AG04450 (cell line): ENCODE measurements at regions not wholly inside any gene's neighbourhood (a gene's known extent, or its start where the extent isn't known, plus 50 kb on each side); places are given as distances from the start of the nearest gene placed in this dataset.
"Not testable (repeated sequence)": the region's sequence is repeated elsewhere in the genome, so short reads cannot be mapped to it uniquely, and the experiment has no call there.

Experiments used
- CTCF ChIA-PET: fragments of 300-600, 350-600 bp; formaldehyde crosslinking; extraction: SDS; loops from one replicate; lab custom pipeline; 2022; ENCODE audit warnings: antibody characterized with exemption, inconsistent platforms; lab: Charles Lee
- POLR2A ChIA-PET: fragments of 350-600 bp; formaldehyde crosslinking; extraction: SDS; loops from one replicate; lab custom pipeline; 2021; ENCODE audit warnings: antibody characterized with exemption, inconsistent platforms; lab: Yijun Ruan, JAX
- DNase-seq: peaks from one replicate; pipeline ENCODE4 v3.0.0-alpha.2; 2011; ENCODE audit warnings: low read depth, low spot score
- H3K27ac ChIP-seq: one replicate; pipeline ENCODE4 v1.5.1; 2012; ENCODE audit warnings: low read depth, low read length, control low read depth
- H3K27me3 ChIP-seq: one replicate; pipeline ENCODE4 v1.6.0; 2012; ENCODE audit warnings: low read length; ENCODE audit not compliant: control insufficient read depth, insufficient read depth
- H3K4me3 ChIP-seq: 2 replicates; pipeline ENCODE4 v1.5.1; 2011; ENCODE audit warnings: mild to moderate bottlenecking, low read depth, low read length, control low read depth
- H3K9me3 ChIP-seq: 2 replicates; pipeline ENCODE4 v1.5.1; 2012; ENCODE audit warnings: low read length; ENCODE audit not compliant: control insufficient read depth, insufficient read depth
- CTCF ChIP-seq: IDR thresholded peaks from 2 replicates; pipeline ENCODE4 v1.5.1; 2011; ENCODE audit warnings: low read depth, low read length, control low read depth, inconsistent platforms

GRCh38 chr12:75751769-75752471 is 240.5 kb upstream of the KRR1 start:
- no peak for TF ChIP-seq CTCF
- POLR2A ChIA-PET: interaction anchor here (0.6 to 0.7 kb wide), 2 partner anchors 45 to 275 kb away, joined by 3 to 6 read pairs; no protein-coding TSS in a partner anchor
- no peak overlapping the region for H3K4me3 ChIP-seq
- CTCF ChIA-PET: interaction anchor here (2.3 kb wide), 1 partner anchor 225 kb away, joined by 17 read pairs; no protein-coding TSS in a partner anchor
- DNase-seq: no peak
- no peak overlapping the region for H3K27ac ChIP-seq
- H3K9me3 ChIP-seq: no peaks in the 10 kb centered on the region
- H3K27me3 ChIP-seq: no peaks in the 10 kb centered on the region

DNA sequence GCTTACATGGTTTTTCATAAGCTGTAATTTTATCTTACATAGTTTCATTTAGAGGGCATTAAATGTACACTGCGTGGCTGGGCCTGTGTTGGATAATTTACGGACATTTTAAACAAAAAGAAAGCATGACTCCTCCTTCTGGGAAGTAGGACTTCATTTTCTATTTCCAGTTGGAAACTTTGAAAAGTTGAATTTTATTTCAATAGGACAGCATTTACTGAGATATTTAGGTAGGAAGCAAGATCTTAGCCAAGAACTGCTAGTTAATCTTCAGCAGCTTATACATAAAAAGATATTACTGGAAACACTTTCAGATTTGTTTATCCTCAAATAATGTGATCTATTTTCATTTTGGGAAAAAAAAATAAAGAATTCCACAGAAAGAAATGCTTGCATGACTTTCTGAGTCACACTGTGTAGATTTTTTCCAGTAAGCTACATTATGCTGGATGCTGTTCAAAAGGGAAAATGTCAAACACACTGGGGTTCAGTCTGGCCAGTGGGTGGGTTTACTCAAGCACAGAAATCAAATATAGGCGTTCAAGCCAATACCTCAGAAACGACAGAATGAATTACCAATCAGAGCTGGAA is 239.4 kb upstream of the KRR1 start:
- Histone ChIP-seq H3K4me3 (no peak overlapping the region), H3K27ac (no peak overlapping the region), H3K27me3 (no peaks in the 10 kb centered on the region), H3K9me3 (no peaks in the 10 kb centered on the region)
- peak; percentile 70 for DNase-seq
- CTCF ChIA-PET: interaction anchor here (0.8 to 2.3 kb wide), 2 partner anchors 29 to 224 kb away, joined by 3 to 17 read pairs; no protein-coding TSS in a partner anchor
- POLR2A ChIA-PET: interaction anchor here (0.6 to 1.1 kb wide), 4 partner anchors 26 to 281 kb away, joined by 3 to 7 read pairs (median 4); partner anchors contain the start of gene PHLDA1
- no peak for TF ChIP-seq CTCF

- H3K27ac ChIP-seq, CTCF ChIA-PET, H3K4me3 ChIP-seq, H3K27me3 ChIP-seq, H3K9me3 ChIP-seq, POLR2A ChIA-PET, DNase-seq: not testable (repeated sequence)
Measured at GRCh38 chr12:75748990-75749389, 237.6 kb upstream of the KRR1 start.

- Histone ChIP-seq H3K27ac (peak overlapping the region; percentile 71), H3K4me3 (no peak overlapping the region), H3K9me3 (no peaks in the 10 kb centered on the region), H3K27me3 (no peaks in the 10 kb centered on the region)
- TF ChIP-seq CTCF: no peak
- CTCF ChIA-PET: no interaction called here
- no peak for DNase-seq
- POLR2A ChIA-PET: interaction anchor here (0.7 to 1.4 kb wide), 5 partner anchors 23 to 284 kb away, joined by 3 to 6 read pairs (median 4); partner anchors contain the start of gene PHLDA1
Measured at GRCh38 chr12:75748136-75748535, 236.7 kb upstream of the KRR1 start.

- TF ChIP-seq CTCF: no peak
- no peaks in the 10 kb centered on the region for H3K9me3 ChIP-seq
- ChIA-PET POLR2A (interaction anchor here (0.7 to 1.4 kb wide), 5 partner anchors 22 to 284 kb away, joined by 3 to 6 read pairs (median 4); partner anchors contain the start of gene PHLDA1), CTCF (no interaction called here)
- peak overlapping the region; percentile 71 for H3K27ac ChIP-seq
- DNase-seq: peak; percentile 63
- no peak overlapping the region for H3K4me3 ChIP-seq
- H3K27me3 ChIP-seq: no peaks in the 10 kb centered on the region
Measured at GRCh38 chr12:75747572-75748021, 236.2 kb upstream of the KRR1 start.
